Stimulated activated naive CD8-positive, alpha-beta T cell treated with anti-CD3 and anti-CD28 coated beads, Interleukin-15, Interleukin-2, amounts not matched to agents 100 U/mL and 50 U/mL, for 24 hours (primary cell): ENCODE measurements at regions not wholly inside any gene's neighbourhood (a gene's known extent, or its start where the extent isn't known, plus 50 kb on each side); places are given as distances from the start of the nearest gene placed in this dataset.
"Not testable (repeated sequence)": the region's sequence is repeated elsewhere in the genome, so short reads cannot be mapped to it uniquely, and the experiment has no call there.

Experiments used
- ATAC-seq: fragments of 150-1000 bp; cut with Tn5 transposase; one replicate; pipeline ENCODE4 v1.10.0; 2021
- DNase-seq: peaks from one replicate; pipeline ENCODE4 v3.0.0; 2021

DNA sequence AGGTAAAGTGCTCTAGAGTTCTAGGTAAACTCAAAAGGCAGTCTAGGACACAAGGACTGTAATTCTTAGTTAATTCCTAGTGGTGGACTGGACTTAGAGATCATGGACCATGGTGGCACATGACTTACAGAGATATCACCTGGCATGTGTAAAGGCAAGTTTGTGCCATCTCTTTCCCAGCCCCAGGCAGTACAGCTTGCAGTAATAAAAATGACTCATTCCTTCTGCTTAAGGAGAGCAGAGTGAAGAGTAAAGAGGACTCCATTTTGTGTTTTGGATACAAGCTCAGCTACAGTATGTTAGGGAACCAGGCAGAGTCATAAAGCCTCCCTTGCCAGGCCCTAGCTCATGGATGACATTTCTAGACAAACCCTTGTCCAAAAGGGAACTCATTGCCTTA lies 629.9 kb downstream of the JRKL start:
- no peak for ATAC-seq
- DNase-seq, result no peak

DNA sequence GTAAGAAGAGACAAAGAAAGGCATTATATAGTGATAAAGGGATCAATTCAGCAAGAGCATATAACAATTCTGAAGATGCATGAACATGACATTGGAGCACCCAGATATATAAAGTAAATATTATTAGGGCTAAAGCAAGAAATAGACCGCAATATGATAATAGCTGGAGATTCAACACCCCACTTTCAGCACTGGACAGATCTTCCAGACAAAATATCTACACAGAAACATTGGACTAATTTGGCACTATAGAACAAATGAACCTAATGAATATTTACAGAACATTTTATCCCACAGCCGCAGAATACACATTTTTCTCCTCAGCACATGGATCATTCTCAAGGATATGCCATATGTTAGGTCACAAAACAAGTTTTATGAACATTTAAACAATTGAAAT lies 633.1 kb downstream of the JRKL start:
- ATAC-seq (no peak), DNase-seq (no peak)

DNA sequence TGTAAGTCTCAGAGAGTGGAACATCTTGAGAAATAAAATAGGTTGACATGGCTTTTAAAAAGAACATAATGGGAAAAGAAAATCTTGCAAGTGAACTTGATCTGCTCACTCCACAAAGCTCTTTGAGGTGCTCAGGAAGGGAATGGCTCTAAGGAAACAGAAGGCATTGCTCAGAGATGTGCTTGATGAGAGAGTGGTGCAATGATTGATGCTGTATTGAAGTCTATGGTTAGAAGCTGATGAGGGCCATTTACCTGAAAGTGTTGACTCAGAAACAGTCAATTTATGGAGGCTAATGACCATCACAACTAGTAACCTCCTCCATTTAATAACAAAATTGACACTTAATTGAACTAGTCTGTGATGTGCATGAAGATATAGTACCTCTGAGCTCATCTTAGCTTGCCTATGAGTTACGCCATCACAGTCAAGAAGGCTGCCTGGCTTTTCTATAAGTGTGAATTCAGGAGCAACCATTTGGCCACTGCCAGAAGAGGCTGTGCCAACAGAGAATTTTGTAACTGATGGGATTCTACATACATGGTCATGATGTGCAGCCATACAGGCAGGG lies 639.1 kb downstream of the JRKL start:
- DNase-seq, result no peak
- ATAC-seq, result no peak

DNA sequence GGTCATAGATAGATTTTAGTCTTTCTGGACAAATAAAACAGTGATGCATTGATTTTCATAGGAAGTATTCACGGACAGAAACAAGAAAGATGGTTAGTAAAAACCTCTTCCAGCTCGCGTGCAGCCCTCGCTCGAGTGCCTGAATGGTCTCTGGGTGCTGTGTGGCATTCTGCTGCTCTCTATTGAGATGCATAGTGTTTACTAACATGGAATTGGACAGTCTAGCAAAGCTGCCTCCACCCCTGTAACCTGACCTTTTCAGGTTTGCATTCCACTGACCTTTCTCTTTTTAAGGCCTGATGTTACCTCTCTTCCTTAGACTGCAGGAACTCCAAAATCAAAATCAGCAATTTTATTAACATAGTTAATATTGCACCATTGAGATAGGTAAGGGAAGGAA lies 643.4 kb downstream of the JRKL start:
- no peak for ATAC-seq
- DNase-seq, result no peak

DNA sequence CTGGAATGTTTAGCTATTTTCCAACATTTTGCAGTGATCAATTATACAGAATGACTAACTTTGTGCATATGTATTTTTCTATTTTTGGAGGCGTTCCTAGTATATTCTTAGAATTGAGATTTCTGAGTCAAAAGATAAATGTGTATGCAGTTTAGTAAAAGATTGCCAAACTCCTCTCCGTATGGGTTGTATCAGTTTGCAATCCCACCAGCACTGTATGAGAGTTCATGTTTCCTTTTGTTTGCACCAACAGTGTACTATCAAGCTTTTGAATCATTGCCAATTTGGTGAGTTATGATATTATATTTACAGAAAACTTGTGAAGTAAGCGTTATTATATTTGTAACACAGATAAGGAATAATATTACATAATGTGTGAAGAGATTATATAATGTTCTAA lies 658.7 kb downstream of the JRKL start:
- ATAC-seq (no peak), DNase-seq (no peak)

DNA sequence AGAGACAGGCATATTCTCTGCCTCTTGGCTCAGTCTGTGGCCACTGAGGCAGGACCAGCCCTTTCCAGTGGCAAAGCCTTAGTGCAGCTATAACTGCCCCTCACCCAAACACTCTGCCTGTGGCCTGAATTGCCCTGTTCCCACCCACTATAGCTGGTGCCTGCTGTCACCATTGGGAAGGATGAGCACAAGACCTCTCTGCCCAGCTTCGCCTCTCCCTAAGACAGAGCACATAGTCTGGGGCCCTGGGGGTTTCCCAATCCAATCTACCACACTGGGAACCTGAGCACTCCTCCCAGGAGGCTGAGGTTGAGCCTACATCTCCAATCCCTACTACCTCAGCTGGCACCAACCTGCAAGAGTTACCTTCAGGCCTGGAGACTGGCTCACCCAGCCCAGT lies 670.4 kb downstream of the JRKL start:
- no peak for ATAC-seq

DNA sequence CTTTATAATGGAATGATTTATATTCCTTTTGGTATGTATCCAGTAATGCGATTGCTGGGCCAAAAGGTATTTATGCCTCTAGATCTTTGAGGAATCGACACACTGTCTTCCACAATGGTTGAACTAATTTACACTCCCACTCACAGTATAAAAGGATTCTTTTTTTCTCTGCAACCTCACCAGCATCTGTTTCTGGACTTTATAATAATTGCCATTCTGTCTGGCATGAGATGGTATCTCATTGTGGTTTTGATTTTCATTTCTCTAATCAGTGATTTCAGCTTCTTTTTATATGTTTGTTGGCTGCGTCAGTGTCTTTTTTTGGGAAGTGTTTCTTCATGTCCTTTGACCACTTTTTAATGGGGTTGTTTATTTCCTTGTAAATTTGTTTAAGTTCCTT lies 679.3 kb downstream of the JRKL start:
- ATAC-seq (no peak), DNase-seq (no peak)

More for the DNA sequence above, 670.4 kb downstream of the JRKL start:
- DNase-seq, result no peak

DNA sequence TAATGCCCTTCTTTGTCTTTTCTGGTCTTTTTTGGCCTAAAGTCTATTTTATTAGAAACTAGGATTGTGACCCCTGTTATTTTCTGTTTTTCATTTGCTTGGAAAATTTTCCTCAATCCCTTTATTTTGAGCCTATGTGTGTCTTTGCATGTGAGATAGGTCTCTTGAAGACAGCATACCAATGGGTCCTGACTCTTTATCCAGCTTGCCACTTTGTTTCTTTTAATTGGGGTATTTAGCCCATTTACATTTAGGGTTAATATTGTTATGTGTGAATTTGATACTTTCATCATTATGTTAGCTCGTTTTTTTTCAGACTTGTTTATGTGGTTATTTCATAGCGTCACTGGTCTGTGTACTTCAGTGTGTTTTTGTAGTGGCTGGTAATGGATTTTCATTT lies 682.6 kb downstream of the JRKL start:
- DNase-seq, result no peak
- no peak for ATAC-seq

DNA sequence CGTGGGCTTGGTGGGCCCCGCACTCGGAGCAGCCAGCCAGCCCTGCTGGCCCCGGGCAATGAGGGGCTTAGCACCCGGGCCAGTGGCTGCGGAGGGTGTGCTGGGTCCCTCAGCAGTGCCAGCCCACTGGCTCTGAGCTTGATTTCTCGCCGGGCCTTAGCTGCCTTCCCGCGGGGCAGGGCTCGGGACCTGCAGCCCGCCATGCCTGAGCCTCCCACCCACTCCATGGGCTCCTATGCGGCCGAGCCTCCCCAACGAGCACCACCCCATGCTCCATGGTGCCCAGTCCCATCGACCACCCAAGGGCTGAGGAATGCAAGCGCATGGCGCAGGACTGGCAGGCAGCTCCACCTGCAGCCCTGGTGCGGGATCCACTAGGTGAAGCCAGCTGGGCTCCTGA lies 686.9 kb downstream of the JRKL start:
- DNase-seq, ATAC-seq: not testable (repeated sequence)

DNA sequence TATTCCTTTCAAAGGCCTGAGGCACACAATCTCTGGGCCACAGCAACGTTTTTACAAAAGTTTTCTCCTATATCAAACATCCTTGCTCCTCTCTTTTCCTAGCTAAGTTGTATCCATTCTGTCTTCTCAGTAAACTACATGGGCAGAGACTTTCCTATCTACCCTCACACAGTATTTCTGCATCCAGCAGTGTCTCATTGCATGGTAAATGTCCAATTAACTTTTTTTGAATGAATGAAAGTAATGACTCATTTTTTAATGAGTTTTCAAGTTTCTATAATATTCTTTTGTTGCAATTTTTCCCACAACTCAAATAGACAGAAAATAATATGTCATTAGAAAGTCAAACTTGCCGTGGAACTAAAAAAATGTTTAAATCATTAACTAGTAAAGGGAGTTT lies 688.6 kb downstream of the JRKL start:
- DNase-seq, result no peak
- ATAC-seq, result no peak

DNA sequence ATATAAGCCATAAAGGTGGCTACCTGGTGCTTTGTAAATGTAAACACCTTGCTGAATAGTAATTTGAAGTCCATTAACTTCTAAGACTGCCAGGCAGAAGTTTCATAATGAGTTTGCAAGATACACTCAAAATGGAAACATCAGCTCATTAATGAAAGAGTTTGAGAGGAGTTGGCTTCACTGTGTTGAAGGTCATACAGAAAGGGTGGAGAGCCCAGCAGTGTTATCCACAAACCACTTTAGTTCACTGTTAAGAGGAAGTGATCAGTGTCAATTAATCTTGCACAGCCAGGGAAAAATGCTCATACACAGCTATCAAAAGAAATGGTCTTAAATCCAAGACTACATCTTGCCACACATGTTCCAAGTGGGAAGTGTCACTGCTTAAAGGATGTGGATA lies 689.4 kb downstream of the JRKL start:
- no peak for DNase-seq

DNA sequence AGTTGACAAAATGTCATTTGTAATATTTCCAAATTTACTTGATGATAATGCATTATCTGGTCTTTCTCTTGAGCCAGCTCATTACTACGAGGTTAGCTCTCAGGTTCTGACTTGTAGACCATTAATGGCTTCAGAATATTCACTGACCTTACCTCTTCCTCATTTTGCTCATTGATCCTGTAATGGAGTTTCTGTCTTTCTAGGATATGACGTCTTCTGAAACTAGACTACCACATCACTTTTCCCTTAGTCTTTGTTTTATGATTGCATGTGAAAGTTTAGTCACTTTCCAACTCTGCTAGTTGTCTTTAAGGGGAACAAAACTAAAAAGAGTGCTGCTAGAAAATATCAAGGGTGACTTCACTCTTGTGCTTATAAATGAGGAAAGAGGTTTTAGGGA lies 697.6 kb downstream of the JRKL start:
- DNase-seq (no peak), ATAC-seq (no peak)

More for the DNA sequence above, 689.4 kb downstream of the JRKL start:
- ATAC-seq, result no peak

DNA sequence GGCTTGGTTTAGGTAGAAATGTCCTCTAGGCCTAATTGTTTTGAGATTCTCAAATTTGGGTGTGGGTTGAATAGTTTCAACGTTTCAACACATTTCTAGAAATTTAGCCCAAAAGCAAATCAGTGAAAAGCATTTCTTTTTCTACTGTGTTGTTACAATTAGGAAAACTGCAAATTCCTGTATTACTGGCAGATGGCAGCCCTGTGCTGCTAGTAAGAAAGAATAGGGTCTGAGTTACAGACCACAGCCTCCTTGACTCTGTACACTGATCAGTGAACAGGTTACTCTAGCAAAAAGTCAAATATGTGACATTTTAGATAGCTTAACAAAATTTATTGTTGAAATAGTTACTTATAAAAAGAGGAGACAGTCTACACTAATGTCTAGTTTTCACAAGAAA lies 703.0 kb downstream of the JRKL start:
- DNase-seq, result no peak
- ATAC-seq, result no peak

DNA sequence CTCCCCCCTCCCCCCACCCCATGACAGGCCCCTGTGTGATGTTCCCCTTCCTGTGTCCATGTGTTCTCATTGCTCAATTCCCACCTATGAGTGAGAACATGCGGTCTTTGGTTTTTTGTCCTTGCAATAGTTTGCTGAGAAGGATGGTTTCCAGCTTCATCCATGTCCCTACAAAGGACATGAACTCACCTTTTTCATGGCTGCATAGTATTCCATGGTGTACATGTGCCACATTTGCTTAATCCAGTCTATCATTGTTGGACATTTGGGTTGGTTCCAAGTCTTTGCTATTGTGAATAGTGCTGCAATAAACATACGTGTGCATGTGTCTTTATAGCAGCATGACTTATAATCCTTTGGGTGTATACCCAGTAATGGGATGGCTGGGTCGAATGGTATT lies 712.4 kb downstream of the JRKL start:
- ATAC-seq, DNase-seq: not testable (repeated sequence)

DNA sequence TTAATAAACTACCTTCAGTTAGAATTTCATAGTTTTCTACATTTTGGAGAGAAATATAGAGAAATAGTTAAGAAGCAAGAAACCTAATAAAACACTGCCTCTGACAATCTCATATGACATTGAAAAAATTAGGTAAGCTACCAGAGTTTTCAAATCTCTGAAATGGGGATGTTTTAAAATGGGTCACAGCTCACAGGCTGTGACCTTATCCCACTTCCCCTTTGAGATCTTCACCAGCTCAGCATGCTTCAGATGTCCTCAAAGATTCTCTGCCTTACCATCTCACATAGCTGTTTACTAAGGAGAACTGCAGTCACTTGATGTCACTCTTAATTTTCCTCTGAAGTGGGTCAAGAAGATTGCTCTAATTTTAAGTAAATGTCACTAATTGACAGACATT lies 717.8 kb downstream of the JRKL start:
- DNase-seq (no peak), ATAC-seq (no peak)

DNA sequence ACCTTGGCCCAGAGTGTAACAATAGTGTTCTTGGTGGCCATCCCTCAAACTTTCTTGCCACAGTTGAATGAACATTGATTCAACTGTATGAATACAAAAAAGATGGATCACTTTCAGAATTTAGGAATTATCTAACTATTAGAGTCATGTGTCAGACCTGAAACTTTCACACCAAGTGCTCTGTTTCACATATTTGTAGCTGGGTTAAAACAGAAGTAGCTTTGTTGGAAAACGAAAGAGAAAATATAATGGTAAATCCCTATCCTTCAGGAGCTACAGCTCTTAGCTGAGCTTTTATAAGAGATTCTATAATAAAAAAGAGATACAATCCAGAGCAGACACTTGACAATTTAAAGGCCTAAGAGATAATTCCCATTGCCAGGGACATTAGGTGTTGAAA lies 719.3 kb downstream of the JRKL start:
- ATAC-seq, result no peak

DNA sequence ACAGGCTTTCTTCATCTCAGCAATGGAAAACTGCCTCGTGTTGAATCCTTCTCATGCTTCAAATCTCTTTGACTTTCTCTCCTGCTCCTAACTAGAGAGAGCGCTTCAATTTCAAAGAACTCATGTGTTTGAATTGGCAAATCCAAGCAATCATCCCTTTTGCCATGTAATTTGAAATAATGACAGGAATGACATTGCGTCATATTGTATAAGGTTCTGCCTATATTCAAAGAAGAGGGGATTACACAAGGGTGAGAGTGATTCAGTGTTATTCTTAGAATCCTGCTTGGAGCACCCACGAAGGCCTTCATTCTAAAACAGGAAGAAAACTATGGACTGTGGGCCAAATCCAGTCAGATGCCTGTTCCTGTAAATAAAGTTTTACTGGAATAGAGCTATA lies 720.6 kb downstream of the JRKL start:
- no peak for ATAC-seq
- no peak for DNase-seq

More for the DNA sequence above, 719.3 kb downstream of the JRKL start:
- DNase-seq, result no peak

DNA sequence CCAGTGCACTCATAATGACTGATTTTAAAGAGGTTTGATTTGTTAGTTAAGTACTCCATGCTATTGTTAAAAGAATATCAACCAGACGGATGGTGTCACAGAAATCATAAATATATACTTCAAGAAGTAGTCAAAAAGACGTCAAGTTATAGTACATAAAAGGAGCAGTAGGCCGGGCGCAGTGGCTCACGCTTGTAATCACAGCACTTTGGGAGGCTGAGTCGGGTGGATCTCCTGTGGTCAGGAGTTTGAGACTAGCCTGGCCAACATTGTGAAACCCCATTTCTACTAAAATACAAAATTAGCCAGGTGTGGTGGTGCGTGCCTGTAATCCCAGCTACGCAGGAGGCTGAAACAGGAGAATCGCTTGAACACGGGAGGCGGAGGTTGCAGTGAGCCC lies 721.7 kb downstream of the JRKL start:
- ATAC-seq (no peak), DNase-seq (no peak)

DNA sequence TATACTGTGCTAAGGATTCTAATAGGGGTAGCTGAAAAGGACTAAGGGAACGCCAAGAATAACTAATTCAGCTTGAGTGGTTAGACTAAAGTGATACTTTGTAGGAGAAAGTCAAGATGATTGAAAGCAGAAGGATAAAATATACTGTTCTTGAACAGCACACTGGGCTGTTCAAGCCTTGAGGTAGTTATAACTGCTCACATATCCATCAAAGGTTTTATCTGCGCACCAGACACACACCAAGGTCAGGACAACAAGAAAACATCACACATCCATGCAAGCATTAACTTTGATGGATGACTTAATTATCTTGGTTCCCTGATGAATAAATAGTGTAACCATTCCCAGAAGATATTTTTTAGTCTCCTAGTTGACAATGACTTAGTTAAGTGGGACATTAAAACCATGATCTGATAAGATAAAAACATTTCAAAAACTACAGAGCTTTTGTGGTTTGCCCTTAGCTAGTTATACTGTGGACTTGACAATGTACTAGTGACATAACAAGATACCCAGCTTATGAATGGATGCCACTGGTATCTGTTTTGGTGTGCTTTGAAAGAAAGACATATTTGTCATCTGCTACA lies 728.9 kb downstream of the JRKL start:
- ATAC-seq (no peak), DNase-seq (no peak)

DNA sequence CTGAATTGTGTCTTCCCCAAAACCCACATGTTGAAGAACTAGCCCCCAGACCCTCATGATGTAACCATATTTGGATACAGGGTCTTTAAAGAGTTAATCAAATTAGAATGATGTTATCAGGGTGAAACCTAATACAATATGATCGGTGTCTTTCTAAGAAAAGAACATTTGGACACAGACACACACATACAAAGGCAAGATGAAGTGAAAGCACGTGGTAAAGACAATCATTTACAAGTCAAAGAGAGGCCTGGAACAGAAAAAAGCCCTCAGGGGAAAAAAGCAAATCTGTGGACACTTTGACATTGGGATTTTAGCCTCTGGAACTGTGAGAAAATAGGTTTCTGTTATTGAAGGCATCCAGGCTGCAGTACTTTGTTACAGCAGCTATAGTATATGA lies 733.4 kb downstream of the JRKL start:
- no peak for DNase-seq
- ATAC-seq, result no peak

DNA sequence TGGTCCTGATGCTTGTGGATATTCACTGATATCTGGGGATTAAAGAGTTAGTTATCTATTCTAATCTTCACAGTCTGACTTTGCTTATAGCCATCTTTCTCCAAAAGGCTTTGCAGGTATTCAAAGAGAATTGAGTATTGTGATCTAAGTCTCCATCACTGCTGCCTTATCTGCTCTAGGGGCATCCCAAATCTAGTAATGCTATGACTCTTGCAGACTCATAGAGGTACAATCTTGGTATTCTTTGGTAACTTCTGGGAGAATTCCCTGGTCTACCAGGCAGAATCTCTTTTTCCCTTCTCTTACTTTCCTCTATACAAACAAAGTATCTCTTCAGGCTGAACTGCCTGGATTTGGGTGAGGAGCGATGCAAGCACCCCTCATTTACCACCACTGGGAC lies 746.3 kb downstream of the JRKL start:
- DNase-seq (no peak), ATAC-seq (no peak)

DNA sequence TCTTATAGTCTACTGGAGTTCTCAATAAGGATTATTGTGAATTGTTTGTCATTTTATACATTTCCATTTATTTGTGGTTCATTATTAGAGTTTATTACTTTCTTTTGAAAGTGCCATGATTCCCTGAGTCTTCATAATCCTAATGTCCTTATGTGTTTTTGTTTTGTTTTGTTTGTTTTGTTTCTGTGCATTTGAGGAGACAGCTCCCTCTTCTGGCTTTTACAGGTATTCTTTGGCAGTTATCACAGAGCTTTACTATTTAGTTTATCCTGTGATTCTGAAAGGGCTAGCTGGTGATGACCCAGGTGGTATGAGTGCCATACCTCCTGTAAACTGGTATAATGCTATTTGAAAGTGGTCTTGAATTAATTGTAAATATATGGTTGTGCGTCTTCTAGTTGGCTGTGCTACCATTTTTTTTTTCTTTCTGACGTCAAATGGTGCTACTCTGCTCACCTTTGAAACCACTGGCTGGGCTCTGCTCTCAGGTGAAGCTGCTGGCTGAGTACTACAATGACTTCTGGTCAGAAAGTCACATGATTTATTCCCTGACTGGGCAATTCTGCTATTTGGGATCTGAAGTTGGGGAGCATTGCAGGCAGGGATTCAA lies 751.2 kb downstream of the JRKL start:
- no peak for ATAC-seq
- no peak for DNase-seq

DNA sequence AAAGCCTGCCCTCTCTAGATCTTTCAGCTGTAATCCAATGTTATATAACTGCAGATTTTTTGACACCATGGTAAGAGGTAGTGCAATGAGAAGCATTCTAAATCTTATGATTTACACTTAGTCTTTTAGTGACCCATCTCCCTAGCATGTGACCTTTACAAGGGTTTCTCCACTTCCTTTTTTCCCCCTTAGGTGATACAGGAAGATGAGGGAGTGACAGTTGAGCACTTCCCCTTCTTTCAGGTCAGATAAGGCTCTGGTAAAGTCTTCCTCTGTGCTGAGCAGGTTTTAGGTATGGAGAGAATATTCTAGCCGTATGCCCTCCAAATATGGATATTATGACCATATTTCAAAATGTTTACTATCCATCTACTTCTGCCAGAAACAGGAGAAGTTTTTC lies 753.6 kb downstream of the JRKL start:
- DNase-seq (no peak), ATAC-seq (no peak)

DNA sequence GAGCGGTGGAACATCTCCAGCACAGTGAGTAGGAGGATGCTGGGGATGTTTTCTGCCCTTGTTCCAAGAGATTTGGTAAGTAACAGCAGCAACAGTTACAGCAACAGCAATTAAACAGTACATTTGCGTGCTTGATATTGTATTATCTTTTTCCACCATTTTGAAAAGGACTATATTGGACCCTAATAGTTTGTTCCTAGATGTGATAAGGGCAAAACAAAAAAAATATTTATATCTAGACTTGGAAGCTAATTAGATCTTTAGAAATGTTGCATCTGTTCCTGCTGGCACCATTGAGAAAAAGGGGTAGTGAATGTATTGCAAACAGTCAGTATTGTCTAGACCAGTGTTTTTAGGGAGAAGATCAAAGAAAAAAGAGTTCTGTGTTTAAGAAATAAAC lies 759.9 kb downstream of the JRKL start:
- DNase-seq, result no peak

More for the DNA sequence above, 759.9 kb downstream of the JRKL start:
- no peak for ATAC-seq
